ENCODE measurements at regions not wholly inside any gene's neighbourhood (a gene's known extent, or its start where the extent isn't known, plus 50 kb on each side); places are given as distances from the start of the nearest gene placed in this dataset.

DNA sequence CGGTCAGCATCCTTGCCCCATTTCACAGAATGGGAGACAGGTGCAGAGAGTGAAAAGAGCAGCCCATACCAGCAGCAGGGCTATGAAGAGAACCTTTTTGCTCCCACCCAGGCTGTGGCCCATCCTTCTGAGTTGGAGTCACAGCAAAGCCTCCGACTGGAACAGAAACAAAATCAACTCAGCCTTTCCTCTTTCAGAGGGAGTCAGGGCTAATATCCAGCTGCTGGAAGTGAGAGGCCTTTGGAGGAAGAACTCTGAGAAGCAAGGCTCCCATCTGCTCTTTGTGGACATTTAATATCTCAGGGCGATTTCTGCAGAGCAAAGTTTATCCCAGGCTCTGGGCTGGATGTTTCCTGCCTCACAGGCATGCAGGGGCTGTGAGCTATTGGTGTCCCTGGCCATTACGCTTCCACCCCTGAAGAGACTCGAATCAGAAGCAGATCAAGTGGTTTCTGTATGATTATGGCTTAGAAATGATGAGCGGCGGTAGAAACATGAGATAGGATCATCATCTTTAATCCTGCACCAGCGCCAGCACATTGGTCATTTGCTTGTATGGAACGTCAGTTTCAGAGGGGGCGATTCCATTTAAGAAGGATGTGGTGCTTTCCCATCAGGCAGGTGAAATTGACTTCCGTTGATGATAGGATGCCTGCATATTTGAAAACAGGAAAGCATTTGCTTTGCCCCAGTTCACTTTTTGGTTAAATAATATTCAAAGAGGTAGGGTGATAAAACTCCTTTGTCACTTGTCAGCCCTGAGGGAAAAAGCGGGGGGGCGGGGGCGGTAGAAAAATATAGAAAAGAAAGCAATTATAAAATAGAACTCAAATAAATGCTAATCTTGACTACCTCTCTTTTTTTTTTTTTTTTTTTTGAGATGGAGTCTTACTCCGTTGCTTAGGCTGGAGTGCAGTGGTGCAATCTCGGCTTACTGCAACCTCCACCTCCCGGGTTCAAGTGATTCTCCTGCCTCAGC is 152.4 kb downstream of the LRRC30 start:
- Histone ChIP-seq H3K4me2 (ENCODE audit: low read length) (no peak overlapping the region), H3K4me3 (ENCODE audit: low read length) (no peak overlapping the region), H4K20me1 (ENCODE audit: control insufficient read depth, insufficient read depth, low read depth, low read length) (no peaks in the 10 kb centered on the region), H3K9me2 (replicated peaks; ENCODE audit: control insufficient read depth, low read length) (no peaks in the 10 kb centered on the region), H3K27ac (ENCODE audit: low read depth, low read length) (no peak overlapping the region), H3K79me2 (ENCODE audit: control insufficient read depth, low read length) (no peaks in the 10 kb centered on the region), H3K36me3 (ENCODE audit: control insufficient read depth, low read length) (no peaks in the 10 kb centered on the region), H3K27me3 (ENCODE audit: control insufficient read depth, low read length) (no peaks in the 10 kb centered on the region), H3K4me1 (ENCODE audit: control insufficient read depth, low read length) (no peaks in the 10 kb centered on the region), H3K9me3 (ENCODE audit: control insufficient read depth, insufficient read depth, low read length) (no peaks in the 10 kb centered on the region), H3F3A (ENCODE audit: control insufficient read depth, insufficient read depth) (no peaks in the 10 kb centered on the region)
- TF ChIP-seq CTCF (IDR thresholded peaks at IDR 0.05; ENCODE audit: low read depth, low read length, poor library complexity, severe bottlenecking): no peak
- no peak for TF ChIP-seq EZH2phosphoT487 (IDR thresholded peaks at IDR 0.05; ENCODE audit: borderline replicate concordance, low read length)

- Histone ChIP-seq H3F3A (ENCODE audit: control insufficient read depth, insufficient read depth) (no peaks in the 10 kb centered on the region), H3K27ac (ENCODE audit: low read depth, low read length) (no peak overlapping the region), H3K9me3 (ENCODE audit: control insufficient read depth, insufficient read depth, low read length) (no peaks in the 10 kb centered on the region), H3K4me2 (ENCODE audit: low read length) (no peak overlapping the region), H3K36me3 (ENCODE audit: control insufficient read depth, low read length) (no peaks in the 10 kb centered on the region), H3K79me2 (ENCODE audit: control insufficient read depth, low read length) (no peaks in the 10 kb centered on the region), H3K9me2 (replicated peaks; ENCODE audit: control insufficient read depth, low read length) (no peaks in the 10 kb centered on the region), H3K4me3 (ENCODE audit: low read length) (no peak overlapping the region), H4K20me1 (ENCODE audit: control insufficient read depth, insufficient read depth, low read depth, low read length) (no peaks in the 10 kb centered on the region), H3K4me1 (ENCODE audit: control insufficient read depth, low read length) (no peaks in the 10 kb centered on the region), H3K27me3 (ENCODE audit: control insufficient read depth, low read length) (no peaks in the 10 kb centered on the region)
- TF ChIP-seq CTCF (IDR thresholded peaks at IDR 0.05; ENCODE audit: low read depth, low read length, poor library complexity, severe bottlenecking) (no peak), EZH2phosphoT487 (IDR thresholded peaks at IDR 0.05; ENCODE audit: borderline replicate concordance, low read length) (no peak)
Measured at GRCh38 chr18:7388741-7389140, 157.9 kb downstream of the LRRC30 start.

DNA sequence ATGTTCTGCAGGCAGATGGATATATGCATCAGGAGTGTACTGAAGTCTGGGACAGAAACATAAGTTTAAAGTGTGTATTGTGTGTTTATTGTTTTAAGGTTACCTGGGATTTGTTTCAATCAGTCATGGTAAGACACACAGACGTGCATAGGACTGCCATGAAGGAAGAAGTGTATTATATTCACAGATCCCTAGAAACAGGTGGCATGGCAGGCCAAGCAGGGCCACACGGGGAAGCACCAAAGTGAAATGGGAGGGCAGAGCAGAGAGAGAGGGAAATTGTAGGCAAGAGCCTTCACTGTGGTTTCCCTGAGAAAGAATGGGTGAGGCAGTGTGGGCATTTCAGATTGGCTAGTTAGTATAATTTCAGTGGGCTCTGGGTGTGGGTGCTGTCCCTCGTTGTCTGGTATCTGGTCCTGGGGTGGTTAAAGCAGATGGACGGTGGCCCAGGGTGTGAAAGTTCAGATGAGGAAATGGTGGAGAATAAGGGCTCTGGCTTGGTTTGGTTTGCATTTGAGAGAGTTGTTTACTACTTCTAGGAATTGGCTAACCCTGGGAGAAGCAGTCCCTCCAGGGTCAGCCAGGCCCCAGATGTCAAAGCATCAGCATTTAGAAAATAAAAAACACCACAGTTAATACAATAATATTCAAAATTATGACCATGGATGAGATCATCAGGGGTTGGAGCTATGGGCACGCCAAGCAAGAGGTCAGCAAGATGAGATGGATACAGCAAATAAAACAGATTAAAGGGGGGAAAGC is 160.0 kb downstream of the LRRC30 start:
- no peaks in the 10 kb centered on the region for H3K9me2 ChIP-seq (replicated peaks; ENCODE audit: control insufficient read depth, low read length)
- no peaks in the 10 kb centered on the region for H3K4me1 ChIP-seq (ENCODE audit: control insufficient read depth, low read length)
- H3K36me3 ChIP-seq (ENCODE audit: control insufficient read depth, low read length): no peaks in the 10 kb centered on the region
- no peaks in the 10 kb centered on the region for H4K20me1 ChIP-seq (ENCODE audit: control insufficient read depth, insufficient read depth, low read depth, low read length)
- no peaks in the 10 kb centered on the region for H3K79me2 ChIP-seq (ENCODE audit: control insufficient read depth, low read length)
- H3K4me3 ChIP-seq (ENCODE audit: low read length): no peak overlapping the region
- H3K27me3 ChIP-seq (ENCODE audit: control insufficient read depth, low read length): no peaks in the 10 kb centered on the region
- TF ChIP-seq CTCF (IDR thresholded peaks at IDR 0.05; ENCODE audit: low read depth, low read length, poor library complexity, severe bottlenecking) (no peak), EZH2phosphoT487 (IDR thresholded peaks at IDR 0.05; ENCODE audit: borderline replicate concordance, low read length) (no peak)
- H3F3A ChIP-seq (ENCODE audit: control insufficient read depth, insufficient read depth): no peaks in the 10 kb centered on the region
- no peak overlapping the region for H3K27ac ChIP-seq (ENCODE audit: low read depth, low read length)
- no peak overlapping the region for H3K4me2 ChIP-seq (ENCODE audit: low read length)
- H3K9me3 ChIP-seq (ENCODE audit: control insufficient read depth, insufficient read depth, low read length): no peaks in the 10 kb centered on the region
